SU-DHL-6 (cell line): ENCODE measurements at regions not wholly inside any gene's neighbourhood (a gene's known extent, or its start where the extent isn't known, plus 50 kb on each side); places are given as distances from the start of the nearest gene placed in this dataset.

ENCODE experiments used
- CTCF ChIP-seq: fragments of 200-600 bp; sonication (generic); IDR thresholded peaks from one replicate; pipeline ENCODE4 v1.5.1; 2017; ENCODE audit warnings: antibody characterized with exemption, mild to moderate bottlenecking, low read length, moderate library complexity; ENCODE audit not compliant: insufficient read depth, poor library complexity, severe bottlenecking
- EZH2phosphoT487 ChIP-seq: fragments of 200-600 bp; sonication (generic), shearing (Covaris generic); conservative IDR thresholded peaks from 2 replicates; pipeline ENCODE4 v1.6.1; 2018; ENCODE audit warnings: mild to moderate bottlenecking, antibody characterized with exemption, low read length, moderate library complexity, mixed read lengths

- TF ChIP-seq CTCF: no peak
- TF ChIP-seq EZH2phosphoT487: no peak
These were observed 398.7 kb downstream of the PLPP3 start for GRCh38 chr1:56180520-56181190.
